ENCODE measurements at regions not wholly inside any gene's neighbourhood (a gene's known extent, or its start where the extent isn't known, plus 50 kb on each side); places are given as distances from the start of the nearest gene placed in this dataset.

GRCh38 chr11:15738931-15739330, 617.4 kb downstream of the SOX6 start:
- no peak for DNase-seq (ENCODE audit: low read depth)

GRCh38 chr11:15742626-15743519, 613.5 kb downstream of the SOX6 start:
- peak; percentile 13 for DNase-seq (ENCODE audit: low read depth)

GRCh38 chr11:15744693-15745092, 611.7 kb downstream of the SOX6 start:
- no peak for DNase-seq (ENCODE audit: low read depth)

- DNase-seq (ENCODE audit: low read depth), result peak; percentile 11
These were observed 611.1 kb downstream of the SOX6 start for GRCh38 chr11:15745266-15745665.

- DNase-seq (ENCODE audit: low read depth), result peak; percentile 50
These were observed 608.7 kb downstream of the SOX6 start for GRCh38 chr11:15747671-15748070.

GRCh38 chr11:15748132-15748531, 608.2 kb downstream of the SOX6 start:
- DNase-seq (ENCODE audit: low read depth), result no peak

- no peak for DNase-seq (ENCODE audit: low read depth)
These were observed 607.6 kb downstream of the SOX6 start for GRCh38 chr11:15748741-15749140.

- no peak for DNase-seq (ENCODE audit: low read depth)
These were observed 605.6 kb downstream of the SOX6 start for GRCh38 chr11:15750535-15751308.

GRCh38 chr11:15754221-15754620, 602.1 kb downstream of the SOX6 start:
- no peak for DNase-seq (ENCODE audit: low read depth)

- DNase-seq (ENCODE audit: low read depth), result peak; percentile 4
These were observed 599.2 kb downstream of the SOX6 start for GRCh38 chr11:15757048-15757698.

- no peak for DNase-seq (ENCODE audit: low read depth)
These were observed 597.4 kb downstream of the SOX6 start for GRCh38 chr11:15758857-15759465.

- DNase-seq (ENCODE audit: low read depth), result no peak
These were observed 595.1 kb downstream of the SOX6 start for GRCh38 chr11:15761235-15761634.

GRCh38 chr11:15764326-15764725, 592.0 kb downstream of the SOX6 start:
- DNase-seq (ENCODE audit: low read depth), result no peak

GRCh38 chr11:15764948-15765347, 591.4 kb downstream of the SOX6 start:
- DNase-seq (ENCODE audit: low read depth), result no peak

GRCh38 chr11:15765530-15765929, 590.8 kb downstream of the SOX6 start:
- no peak for DNase-seq (ENCODE audit: low read depth)

- no peak for DNase-seq (ENCODE audit: low read depth)
These were observed 588.0 kb downstream of the SOX6 start for GRCh38 chr11:15768321-15768720.

- DNase-seq (ENCODE audit: low read depth), result no peak
These were observed 587.1 kb downstream of the SOX6 start for GRCh38 chr11:15769203-15769602.

- DNase-seq (ENCODE audit: low read depth), result peak; percentile 49
These were observed 585.4 kb downstream of the SOX6 start for GRCh38 chr11:15770798-15771414.

GRCh38 chr11:15772547-15772946, 583.8 kb downstream of the SOX6 start:
- no peak for DNase-seq (ENCODE audit: low read depth)

GRCh38 chr11:15772981-15773380, 583.4 kb downstream of the SOX6 start:
- no peak for DNase-seq (ENCODE audit: low read depth)

GRCh38 chr11:15773476-15774387, 582.6 kb downstream of the SOX6 start:
- no peak for DNase-seq (ENCODE audit: low read depth)

All from EH (cell line).